GM19438 (cell line): ENCODE measurements at regions not wholly inside any gene's neighbourhood (a gene's known extent, or its start where the extent isn't known, plus 50 kb on each side); places are given as distances from the start of the nearest gene placed in this dataset.

Source experiments
- ATAC-seq: cut with Tn5 transposase; IDR thresholded peaks from one replicate; pipeline ENCODE4 v1.9.1; 2021; ENCODE audit warnings: low read depth; ENCODE audit not compliant: unreplicated experiment

DNA sequence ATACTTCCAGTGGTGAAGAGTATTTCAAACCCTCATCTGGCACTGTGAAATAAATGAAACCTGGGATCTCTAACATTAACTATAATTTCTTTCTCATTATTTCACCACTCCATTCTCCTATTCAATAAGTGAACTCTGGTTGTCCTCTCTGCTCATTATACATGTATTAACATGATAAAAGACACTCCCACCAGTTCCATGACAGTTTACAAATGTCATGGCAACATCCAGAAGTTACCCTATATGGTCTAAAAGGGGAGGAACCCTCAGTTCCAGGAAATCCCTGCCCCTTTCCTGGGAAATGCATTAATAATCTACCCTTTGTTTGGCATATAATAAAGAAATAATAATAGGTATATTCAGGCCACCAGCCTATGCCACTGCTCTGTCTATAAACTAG lies 62.7 kb upstream of the BRINP3 start:
- ATAC-seq = no peak

DNA sequence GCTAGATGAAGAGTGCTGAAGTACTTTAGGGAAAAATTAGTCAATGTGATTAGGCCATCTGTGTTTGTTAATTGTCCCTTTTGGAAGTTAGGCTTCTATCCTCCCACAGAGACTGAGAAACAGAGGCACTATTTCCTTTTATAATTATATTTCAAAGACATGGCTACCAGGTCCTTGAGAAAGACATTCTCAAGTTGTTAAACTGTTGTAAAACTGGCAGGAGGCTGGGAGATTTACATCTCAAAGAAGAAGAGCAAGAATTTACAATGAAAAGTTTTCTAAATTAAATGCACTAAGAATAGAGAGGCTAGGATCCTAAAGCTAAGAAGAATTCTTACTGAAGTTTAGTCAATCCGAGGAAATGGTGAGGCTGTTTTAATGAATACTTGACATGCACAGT lies 74.0 kb upstream of the BRINP3 start:
- no peak for ATAC-seq

DNA sequence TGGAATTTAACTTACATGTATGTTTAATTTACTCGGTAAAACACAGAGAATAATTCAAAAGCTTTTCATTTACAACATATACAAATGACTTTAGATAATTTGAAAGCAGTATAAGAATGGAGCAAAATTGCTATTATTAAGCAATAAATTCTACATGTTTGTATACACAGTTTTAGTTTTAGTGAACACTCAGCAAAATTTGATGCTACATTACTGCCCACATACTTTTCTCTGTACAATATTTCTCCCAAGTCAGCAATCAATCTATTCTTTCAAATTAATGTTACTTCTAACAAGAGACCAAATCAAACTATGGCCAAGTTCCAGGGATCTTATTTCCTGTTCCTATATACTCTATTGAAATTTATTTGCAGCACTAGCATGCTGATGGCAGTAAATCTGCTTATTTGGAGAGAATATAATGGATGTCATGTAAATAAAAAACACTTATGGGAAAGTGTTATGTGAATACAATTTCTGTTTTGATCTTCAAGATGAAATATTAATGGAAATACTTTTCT lies 82.6 kb upstream of the BRINP3 start:
- ATAC-seq = no peak

DNA sequence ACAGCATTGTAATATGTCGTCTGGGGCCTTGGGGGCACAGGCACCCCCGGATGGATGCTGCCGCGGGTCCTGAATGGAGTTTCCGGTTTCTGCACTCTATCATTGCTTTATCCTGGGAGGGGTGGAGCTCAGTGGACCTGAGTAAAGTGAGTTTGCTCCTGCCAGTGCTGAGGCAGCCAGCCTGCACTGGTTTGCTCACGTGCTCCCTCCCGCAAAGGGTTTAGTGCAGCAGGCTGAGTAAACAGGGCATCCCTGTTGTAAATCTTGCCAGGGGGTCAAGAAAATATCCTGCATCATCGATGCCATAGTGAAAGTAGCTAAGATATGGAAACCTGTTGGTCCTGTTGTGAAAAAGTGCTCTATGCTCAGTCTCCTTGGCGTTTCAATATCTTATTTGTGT lies 85.6 kb upstream of the BRINP3 start:
- ATAC-seq = no peak

DNA sequence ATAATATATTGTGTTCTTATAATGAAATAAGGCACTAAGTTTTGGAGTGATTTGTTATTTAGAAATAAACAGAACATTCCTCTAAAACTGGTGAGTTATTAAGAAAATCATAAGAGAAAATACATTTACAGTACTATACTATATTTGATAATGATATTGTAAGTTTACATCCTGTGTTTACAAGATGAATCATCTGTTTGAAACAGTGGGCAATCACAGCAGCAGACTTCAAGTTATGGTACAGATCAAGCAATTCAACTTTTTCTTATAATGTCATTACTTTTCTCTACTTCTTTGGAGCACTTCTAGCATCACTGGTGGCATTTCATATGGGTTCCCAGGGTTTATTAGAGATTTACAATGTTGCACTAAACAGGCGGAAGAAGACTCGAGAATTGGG lies 86.5 kb upstream of the BRINP3 start:
- no peak for ATAC-seq

DNA sequence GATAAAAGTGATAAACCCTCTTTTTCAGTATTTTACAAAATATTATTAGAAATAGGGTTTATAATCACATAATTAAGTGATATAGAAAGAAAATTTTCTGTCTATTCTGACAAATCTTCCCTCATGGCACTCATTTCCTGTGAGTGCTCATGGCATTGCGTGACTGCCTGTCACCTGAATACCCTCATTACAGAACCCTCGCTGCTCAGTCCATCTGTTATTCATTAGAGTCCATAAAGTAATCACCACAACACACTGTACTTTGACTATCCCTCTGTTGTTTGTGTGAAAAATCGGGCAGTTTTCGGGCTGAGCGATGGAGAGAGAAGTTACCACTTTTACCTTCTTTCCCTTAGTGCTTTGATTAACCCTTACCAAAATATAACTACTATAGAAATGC lies 100.4 kb upstream of the BRINP3 start:
- no peak for ATAC-seq

DNA sequence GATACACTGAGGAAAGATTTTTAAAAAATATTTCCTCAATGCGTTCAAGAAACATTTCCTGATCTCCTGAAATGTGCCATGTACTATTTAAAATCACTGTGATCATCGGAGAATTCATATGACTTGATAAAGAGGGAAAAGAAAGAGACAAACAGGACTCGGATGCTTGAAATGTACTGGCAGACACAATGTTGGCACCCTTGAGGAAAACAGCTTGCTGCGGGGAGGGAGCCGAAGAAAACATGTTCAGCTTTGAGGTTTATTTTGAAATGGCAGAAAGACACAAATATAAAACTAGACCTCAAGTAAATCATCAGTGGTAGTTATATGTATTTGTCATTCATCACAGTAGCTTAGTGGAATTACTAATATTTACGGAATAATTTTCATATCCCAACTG lies 100.9 kb upstream of the BRINP3 start:
- no peak for ATAC-seq

DNA sequence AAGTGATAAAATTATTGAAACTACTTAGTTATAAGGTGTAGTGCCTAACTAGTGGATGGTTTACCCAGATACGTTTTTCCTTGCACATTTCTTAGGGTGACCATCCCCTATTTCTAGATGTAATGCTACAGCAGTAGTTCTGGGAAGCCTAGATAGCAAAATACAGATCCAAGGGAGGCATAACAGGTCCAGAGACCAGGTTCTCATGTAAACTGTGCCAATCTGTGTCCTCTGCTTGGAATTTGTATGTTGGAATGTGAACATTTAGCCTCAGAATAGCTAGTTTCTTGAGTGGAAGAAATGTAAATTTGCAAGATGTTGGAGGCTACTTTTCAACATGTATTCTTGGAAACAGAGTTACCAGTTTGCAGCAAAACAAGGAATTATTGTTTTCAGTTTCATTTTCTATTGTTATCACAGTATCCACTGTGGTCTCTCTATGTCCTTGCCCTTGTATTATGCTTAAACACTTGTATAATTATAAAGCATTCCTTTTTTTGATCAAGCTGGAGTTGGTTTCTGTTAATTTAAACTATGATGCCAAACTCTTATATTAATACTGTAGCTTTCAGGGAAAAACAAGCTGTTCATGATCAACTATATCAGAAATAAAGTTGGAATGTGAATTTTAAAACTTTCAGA lies 102.0 kb upstream of the BRINP3 start:
- no peak for ATAC-seq

DNA sequence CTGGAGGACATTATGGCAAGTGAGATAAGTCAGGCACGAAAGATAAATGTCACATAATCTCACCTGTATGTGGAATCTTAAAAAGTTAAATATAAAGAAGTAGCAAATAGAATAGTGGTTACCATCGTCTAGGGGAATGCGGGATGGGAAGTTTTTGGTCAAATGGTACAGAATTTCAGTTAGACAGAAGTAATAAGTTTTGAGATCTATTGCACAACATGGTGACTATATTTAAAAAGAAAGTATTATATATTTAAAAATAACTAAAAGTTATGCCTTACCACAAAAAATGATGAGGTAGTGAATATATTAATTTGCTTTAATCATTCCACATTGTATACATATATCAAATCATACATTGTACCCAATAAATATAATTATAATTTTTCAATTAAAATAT lies 106.2 kb upstream of the BRINP3 start:
- no peak for ATAC-seq

DNA sequence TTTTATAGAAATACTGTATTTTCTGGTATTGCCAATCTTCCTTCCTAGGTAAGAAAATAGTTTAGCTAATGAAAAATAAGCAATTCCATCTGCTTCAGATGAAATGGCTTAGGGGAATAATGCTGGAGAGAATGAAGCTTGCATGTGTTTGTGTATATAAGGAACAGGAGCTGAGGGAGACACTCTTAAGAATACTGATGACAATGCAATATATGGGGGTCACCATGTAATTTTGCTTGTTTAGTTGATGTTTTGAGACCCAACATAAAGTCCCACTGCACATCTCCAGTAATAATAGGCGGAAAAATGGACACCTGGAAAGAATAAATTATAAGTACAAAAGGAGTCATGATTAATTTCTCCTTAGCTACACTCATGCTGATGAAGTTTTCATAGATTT lies 110.8 kb upstream of the BRINP3 start:
- no peak for ATAC-seq

DNA sequence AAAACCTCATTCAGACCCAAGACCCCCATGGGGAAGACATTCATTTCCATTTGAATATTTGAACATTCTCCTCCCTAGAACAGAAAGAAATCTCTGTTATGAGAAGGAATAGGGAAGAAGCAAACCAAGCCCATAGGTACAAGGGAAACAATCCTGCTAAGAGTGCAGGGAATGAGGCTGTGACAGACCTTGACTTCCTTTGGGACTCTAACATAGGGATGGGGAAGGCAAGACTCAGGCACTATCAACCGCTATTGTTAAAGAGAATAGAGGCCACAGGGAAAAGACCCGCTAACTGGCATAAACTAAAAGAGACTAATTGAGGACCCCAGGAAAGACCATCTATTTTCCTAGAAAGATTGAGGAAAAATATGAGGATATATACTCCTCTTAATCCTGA lies 117.8 kb upstream of the BRINP3 start:
- no peak for ATAC-seq

DNA sequence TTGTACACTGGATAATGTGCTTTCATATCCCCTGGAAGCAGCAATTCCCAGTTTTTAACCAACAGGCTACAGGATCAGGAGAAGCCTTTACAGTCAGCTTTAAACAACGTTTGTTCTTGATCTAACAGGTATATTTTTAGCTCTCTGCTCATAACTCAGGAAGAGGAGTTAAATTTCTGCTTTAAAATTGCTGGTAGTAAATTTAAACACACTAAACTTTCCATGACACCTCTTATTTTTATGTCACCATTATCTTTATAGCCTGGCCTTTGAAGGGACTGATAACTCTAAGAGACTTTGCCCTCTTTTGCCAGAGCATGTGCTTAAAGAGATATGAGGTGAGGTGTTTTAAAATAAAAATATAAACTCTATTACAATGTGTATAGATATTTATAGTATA lies 119.6 kb upstream of the BRINP3 start:
- ATAC-seq = no peak

DNA sequence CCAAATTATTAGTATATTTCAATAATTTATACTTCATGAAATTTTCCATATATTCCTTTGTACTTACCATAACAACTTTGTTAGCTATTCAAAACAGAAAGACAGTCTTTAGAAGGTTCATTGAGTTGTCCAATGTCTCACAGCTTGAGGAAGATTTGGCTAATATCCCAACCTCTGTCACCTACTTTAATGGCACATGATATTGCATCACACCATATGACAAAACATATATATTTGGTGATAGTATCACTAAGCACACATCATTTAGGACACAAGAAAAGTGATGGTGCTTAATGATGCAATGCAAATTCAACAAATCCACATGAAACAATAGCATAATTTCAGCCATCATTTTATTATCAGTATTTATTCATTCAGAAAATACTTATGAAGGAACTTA lies 122.0 kb upstream of the BRINP3 start:
- no peak for ATAC-seq

DNA sequence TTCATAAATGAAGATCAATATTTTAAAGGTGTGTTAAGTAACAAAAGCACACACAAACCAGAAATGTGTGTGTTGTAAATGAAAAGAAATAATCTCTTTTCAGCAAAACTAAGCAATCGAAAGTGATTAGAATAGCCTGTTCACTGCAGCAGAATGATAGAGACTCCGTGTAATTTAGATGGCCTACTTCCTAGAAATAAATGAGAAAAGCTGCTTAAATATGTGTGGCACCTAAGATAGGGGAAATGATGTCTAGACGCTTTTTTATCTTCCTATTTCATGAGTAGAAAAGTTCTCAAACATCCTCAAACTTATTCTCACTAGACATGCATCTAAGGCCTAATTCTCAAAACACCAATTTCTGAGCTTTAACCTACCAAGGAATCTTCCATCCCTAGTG lies 124.7 kb upstream of the BRINP3 start:
- ATAC-seq = no peak

DNA sequence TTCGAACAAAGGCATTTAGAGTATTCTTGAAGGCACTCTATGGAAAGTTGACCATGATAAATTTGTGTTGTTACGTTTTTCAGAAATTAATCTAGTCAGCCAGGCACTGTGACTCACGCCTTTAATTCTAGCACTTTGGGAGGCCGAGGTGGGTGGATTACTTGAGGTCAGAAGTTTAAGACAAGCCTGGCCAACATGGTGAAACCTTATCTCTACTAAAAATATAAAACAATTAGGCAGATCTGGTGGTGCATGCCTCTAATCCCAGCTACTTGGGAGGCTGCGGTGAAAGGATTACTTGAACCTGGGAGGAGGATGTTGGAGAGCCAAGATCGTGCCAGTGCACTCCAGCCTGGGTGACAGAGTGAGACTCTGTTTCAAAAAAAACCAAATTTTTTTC lies 130.6 kb upstream of the BRINP3 start:
- ATAC-seq = no peak

DNA sequence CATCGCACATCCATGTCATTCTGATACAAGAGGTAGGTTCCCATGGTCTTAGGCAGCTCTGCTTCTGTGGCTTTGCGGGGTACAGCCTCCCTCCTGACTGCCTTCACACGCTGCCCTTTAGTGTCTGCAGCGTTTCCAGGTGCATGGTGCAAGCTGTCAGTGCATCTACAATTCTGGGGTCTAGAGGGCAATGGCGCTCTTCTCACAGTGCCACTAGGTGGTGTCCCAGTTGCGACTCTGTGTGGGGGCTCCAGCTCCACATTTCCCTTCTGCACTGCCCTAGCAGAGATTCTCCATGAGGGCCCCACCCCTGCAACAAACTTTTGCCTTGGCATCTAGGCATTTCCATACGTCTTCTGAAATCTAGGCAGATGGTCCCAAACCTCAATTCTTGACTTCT lies 138.2 kb upstream of the BRINP3 start:
- no peak for ATAC-seq

DNA sequence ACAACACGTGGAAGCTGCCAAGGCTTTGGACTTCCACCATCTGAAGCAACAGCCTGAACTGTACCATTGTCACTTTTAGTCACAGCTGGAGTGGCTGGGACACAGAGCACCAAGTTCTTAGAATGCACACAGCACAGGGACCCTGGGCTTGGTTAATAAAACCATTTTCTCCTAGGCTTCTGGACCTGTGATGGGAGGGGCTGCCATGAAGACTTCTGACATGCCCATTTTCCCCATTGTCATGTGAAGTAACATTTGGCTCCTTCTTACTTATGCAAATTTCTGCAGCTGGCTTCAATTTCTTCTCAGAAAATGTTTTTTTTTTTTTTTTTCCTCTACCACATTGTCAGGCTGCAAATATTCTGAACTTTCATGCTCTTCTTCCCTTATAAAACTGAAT lies 138.6 kb upstream of the BRINP3 start:
- no peak for ATAC-seq

DNA sequence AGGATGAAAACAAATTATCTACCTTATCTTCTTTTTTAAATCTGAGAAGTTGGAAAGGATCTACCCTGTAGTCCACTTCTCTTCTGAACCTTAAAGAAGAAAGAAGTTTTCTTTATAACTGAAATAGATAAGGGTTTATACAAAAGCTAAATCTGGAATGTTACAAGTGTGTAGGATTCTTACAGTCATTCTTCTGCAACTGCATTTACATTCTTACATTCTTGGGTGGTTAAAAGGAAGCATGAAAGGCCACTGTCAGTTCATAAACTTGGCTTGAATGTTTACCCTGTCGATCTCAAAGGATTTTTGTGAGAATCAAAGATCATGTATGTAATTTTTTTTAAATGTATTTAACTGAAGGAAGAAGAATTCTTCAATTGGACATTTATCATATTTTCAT lies 142.1 kb upstream of the BRINP3 start:
- no peak for ATAC-seq

DNA sequence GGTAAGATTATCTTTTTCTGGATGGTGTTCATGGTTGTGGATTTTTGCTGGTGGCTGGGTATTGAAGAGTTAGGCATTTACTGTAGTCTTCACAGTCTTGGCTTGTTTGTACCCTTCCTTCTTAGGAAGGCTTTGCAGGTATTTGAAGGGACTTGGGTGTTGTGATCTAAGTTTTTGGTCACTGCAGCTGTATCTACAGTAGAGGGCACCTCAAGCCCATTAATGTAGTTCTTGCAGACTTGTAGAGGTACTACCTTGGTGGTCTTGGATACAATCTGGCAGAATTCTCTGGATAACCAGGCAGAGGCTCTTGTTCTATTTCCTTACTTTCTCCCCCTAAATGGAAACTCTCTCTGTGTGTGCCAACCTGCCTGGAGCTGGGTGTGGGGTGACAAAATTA lies 155.8 kb upstream of the BRINP3 start:
- ATAC-seq = no peak

DNA sequence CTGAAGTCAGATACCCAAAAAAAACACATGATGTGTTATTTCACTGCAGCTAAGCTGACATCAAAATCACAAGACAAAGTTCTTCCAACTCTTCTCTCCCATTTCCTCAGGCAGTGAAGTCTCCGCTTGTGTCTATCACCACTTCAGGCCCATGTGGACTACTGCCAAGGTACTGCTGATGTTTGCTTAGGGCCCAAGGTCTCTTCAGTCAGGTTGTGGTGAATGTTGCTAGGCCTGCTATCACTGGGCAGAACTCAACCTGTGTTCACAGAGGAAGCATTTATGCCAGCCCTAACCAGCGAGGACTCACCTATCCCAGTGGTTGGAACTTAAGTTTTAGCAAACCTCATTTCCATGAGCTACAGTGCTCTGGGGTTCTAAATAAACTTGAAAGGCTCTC lies 156.5 kb upstream of the BRINP3 start:
- ATAC-seq = no peak

DNA sequence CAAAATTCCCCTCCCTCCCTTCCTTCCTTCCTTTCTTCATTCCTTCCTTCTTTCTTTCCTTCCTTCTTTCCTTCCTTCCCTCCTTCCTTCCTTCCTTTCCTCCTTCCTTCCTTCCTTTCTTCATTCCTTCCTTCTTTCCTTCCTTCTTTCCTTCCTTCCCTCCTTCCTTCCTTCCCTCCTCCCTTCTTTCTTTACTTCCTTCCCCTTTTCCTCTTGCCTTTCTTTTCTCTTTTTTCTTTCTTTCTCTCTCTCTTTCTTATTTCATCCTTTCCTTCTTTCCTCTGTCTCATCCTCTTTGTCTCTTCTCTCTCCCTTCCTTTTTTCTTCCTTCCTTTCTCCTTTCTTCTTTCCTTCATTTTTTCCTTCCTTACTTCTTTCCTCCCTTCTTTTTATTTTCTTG lies 171.9 kb upstream of the BRINP3 start:
- no peak for ATAC-seq

DNA sequence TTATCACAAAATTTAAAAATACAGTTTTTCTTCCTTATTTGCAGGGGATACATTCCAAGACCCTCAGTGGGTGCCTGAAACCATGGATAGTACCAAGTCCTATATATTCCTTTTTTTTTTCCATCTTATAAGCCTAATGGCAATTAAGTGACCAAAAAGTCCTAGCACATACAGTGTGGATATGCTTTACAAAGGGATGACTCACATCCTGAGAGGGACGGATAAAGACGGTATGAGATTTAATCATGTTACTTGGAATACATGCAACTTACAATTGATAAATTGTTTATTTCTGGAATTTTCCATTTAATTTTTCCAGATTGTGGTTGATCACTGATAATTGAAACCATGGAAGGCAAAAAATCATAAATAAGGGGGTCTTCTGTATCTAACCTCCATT lies 181.2 kb upstream of the BRINP3 start:
- no peak for ATAC-seq

DNA sequence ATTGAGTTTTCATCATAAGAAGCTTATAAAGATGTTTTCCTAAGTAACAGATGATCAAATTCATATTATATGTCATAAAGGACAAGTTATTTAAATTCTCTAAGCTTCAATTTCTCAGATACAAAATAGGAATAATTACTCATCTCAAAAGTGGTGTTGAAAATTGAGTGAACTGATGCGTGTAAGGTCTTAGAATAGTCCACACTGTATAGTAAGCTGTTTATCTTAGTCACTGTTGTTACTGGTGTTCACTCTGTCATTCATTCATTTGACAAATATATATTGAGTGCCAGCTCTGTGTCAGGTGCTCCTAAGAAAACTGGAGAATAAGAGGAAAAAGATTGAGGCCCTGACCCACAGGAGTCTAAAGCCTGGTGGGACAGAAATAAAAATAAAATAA lies 186.3 kb upstream of the BRINP3 start:
- ATAC-seq = no peak
